GM10266 (cell line): ENCODE measurements at regions not wholly inside any gene's neighbourhood (a gene's known extent, or its start where the extent isn't known, plus 50 kb on each side); places are given as distances from the start of the nearest gene placed in this dataset.

Experiments
- DNase-seq: peaks from one replicate; pipeline ENCODE4 v3.0.0; 2012; ENCODE audit errors: extremely low spot score
- TF ChIP-seq, protein P1 (sequence below): IDR thresholded peaks from 2 replicates; pipeline ENCODE4 v1.5.1; 2012; ENCODE audit warnings: mild to moderate bottlenecking, low read depth; ENCODE audit not compliant: control insufficient read depth, insufficient read depth; ENCODE audit errors: missing control alignments

DNA sequence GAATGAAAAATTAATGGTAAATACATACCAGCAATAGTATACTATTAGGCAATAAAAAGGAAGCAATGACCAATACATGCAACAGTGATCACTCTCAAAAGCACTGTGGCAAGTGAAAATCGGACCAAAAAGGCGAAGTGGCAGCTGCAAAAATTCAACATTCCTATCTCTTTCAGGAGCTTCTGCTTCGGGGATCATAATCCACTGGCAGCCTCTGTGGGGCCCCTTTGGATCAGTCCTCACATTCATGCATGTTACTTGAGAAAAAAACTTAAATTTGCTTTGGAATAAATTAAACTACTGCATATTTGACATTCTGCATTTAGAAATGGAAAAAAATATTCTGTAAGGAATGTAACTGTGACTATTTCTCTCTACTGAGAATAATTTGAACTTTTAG lies 425.6 kb downstream of the NR2F2 start:
- TF ChIP-seq, protein P1, sequence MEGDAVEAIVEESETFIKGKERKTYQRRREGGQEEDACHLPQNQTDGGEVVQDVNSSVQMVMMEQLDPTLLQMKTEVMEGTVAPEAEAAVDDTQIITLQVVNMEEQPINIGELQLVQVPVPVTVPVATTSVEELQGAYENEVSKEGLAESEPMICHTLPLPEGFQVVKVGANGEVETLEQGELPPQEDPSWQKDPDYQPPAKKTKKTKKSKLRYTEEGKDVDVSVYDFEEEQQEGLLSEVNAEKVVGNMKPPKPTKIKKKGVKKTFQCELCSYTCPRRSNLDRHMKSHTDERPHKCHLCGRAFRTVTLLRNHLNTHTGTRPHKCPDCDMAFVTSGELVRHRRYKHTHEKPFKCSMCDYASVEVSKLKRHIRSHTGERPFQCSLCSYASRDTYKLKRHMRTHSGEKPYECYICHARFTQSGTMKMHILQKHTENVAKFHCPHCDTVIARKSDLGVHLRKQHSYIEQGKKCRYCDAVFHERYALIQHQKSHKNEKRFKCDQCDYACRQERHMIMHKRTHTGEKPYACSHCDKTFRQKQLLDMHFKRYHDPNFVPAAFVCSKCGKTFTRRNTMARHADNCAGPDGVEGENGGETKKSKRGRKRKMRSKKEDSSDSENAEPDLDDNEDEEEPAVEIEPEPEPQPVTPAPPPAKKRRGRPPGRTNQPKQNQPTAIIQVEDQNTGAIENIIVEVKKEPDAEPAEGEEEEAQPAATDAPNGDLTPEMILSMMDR: no peak

DNA sequence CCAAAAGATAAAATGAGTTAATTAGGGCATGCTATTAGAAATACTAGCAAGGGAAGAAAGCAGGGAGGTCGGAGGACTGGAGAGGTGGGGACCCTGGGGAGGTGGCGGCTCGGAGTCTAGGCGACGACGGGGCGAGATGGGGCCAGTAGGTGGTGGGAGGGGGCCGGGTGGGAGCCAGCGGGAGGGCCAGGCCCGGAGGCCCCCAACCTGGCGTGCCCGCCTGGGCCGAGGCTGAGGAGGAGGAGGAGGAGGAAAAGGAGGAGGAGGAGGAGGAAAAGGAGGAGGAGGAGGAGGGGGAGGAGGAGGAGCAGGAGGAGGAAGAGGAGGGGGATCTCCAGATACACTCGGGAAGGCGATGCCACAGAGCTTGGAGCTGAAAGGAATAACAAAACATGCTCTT lies 426.2 kb downstream of the NR2F2 start:
- no peak for DNase-seq
- TF ChIP-seq, protein P1: no peak

More for the DNA sequence above, 425.6 kb downstream of the NR2F2 start:
- no peak for DNase-seq

DNA sequence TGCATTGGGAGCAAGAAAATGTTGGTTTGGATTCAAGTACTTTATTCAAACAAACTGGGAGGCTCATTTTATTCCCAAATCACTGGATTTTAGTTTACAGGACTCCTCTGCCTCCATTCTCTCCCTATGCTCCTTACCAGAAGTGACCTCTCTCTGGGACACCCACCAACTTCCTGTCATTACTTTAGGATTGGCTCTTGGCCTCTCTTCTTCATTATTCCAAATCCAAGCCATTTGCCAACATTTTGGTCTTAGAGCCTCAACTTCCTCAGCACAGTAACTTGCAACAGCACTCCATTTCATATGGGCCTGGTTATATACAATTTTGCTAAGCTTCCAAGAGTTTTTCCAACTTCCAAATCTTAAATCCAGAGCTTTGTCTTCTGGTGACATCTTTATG lies 432.1 kb downstream of the NR2F2 start:
- no peak for DNase-seq
- TF ChIP-seq, protein P1: no peak

DNA sequence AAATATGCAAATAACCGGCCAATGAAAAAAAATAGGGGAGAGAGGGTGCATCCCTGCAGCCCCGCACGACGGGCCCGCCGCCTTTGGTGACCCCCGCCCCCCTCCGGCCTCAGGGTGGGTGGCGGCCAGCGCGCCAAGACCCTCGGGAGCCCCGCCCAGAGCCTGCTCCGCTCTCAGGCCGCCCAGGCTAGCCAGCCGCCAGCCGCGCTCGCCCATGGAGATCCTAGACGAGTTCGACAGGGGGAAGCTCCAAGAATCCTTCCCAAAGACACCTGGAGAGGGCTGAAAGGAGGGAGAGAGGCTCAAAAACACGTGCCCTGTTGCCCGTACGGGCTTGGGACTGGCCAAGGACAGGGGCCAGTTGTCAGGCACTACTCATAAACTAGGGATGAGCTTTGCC lies 434.0 kb downstream of the NR2F2 start:
- TF ChIP-seq, protein P1: no peak
- DNase-seq: no peak

DNA sequence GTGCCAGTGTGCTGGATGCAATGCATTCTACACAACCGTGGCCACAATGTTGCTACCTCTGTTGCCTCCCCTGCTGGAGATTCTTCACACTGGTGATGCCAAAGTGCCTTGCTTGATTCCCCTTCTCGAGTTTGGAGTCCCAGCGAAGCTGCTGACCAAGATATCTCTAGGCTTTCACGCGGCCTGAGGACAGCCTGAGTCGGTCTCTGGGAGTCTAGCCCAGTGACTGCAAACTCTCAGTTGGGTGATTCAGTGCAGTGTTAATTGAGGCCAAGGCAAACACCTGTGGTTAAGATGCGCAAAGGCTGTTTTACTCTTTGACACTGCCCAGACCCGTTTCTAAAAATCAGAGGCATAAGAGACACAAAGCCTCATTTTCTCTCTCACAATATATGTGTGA lies 434.4 kb downstream of the NR2F2 start:
- TF ChIP-seq, protein P1: no peak
- DNase-seq: no peak

DNA sequence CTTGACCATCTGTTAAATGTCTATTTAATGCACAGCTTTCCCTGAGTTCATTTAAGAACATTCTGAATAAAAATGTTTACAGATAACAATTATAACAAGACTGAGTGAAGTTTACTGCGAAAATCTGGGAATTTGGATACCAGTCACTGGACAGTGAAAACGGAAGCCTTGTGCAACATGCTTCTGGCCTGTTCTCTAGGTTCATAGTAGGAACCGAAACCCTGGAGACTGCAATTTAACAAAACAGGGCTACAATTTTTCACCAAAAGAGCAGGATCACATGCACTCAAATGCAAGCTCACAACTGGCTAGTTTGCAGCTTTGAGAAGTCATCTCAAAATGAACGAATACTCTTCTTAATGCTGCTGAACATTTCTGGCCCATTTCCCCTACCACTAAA lies 435.9 kb downstream of the NR2F2 start:
- DNase-seq: no peak
- TF ChIP-seq, protein P1: no peak

DNA sequence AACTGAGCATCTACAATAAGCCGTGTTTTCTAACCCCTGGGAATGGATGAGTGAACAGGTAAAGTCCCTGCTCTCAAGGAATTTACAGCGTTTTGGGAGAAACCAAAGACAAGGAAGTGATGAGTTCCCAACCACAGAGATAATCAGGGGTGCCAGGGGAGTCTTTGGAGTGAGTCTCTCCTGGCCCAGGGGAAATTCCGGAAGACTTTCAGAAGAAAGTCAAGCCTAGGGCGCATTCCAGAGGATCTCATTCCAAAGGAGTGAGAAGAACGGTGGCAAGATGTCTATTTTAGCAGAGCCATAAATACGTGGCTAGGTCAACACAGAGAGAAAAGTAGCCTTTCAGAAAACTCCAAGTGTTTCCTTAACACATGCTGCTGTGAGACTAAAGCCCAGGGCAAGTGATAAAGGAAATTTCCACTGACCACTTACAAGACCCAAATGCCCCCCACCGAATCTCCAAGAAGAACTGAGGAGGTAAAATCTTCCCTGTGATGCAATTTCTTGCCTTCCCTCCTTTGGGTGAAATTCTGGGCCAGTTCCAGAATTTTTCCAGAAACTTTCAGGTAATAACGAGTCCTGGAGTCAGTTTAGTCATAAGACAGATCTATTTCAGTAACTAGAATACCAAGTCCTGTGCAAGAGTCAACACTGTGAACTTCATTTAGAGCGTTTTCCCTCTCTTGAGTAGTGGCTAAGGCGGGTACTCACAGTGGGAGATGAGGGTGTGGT lies 437.4 kb downstream of the NR2F2 start:
- no peak for DNase-seq
- TF ChIP-seq, protein P1: no peak
